Esophagus (tissue), 2 donors: ENCODE measurements at regions not wholly inside any gene's neighbourhood (a gene's known extent, or its start where the extent isn't known, plus 50 kb on each side); places are given as distances from the start of the nearest gene placed in this dataset.

Experiments used
- H3K27ac ChIP-seq, 2 donors: one replicate each; pipeline ENCODE4 v1.5.1; 2013; ENCODE audit warnings: low read depth in 2 of 2, mild to moderate bottlenecking in 2 of 2, inconsistent platforms in 1 of 2, low read length in 1 of 2, moderate library complexity in 1 of 2
- H3K27me3 ChIP-seq, 2 donors: one replicate each; pipeline ENCODE4 v1.6.1; 2013; ENCODE audit warnings: low read length in 2 of 2, control low read depth in 1 of 2, mild to moderate bottlenecking in 1 of 2; ENCODE audit not compliant: insufficient read depth in 2 of 2, control insufficient read depth in 1 of 2
- H3K36me3 ChIP-seq, 2 donors: one replicate each; pipeline ENCODE4 v1.6.1; 2013; ENCODE audit warnings: low read length in 1 of 2; ENCODE audit not compliant: control insufficient read depth in 2 of 2, insufficient read depth in 2 of 2
- H3K4me1 ChIP-seq, 2 donors: one replicate each; pipeline ENCODE4 v1.6.1; 2013; ENCODE audit warnings: low read length in 1 of 2; ENCODE audit not compliant: control insufficient read depth in 2 of 2, insufficient read depth in 2 of 2
- H3K4me3 ChIP-seq, 2 donors: one replicate each; pipeline ENCODE4 v1.5.1; 2013; ENCODE audit warnings: low read length in 2 of 2, mild to moderate bottlenecking in 2 of 2, low read depth in 1 of 2, moderate library complexity in 1 of 2
- H3K9me3 ChIP-seq, 2 donors: one replicate each; pipeline ENCODE4 v1.6.1; 2013; ENCODE audit warnings: mild to moderate bottlenecking in 2 of 2, low read depth in 1 of 2, low read length in 1 of 2, moderate library complexity in 1 of 2; ENCODE audit not compliant: control insufficient read depth in 2 of 2, insufficient read depth in 1 of 2
- WGBS, 2 donors: extraction: QIAGEN DNeasy Blood & Tissue Kit; methylation state at CpG; one replicate each; pipeline ENCODE4 v1.1.7; 2013; 5-methylcytosine and 5-hydroxymethylcytosine counted together
- donor health status: healthy with polysubstance abuse.
- donor health status: Bipolar disorder and iron deficiency.

DNA sequence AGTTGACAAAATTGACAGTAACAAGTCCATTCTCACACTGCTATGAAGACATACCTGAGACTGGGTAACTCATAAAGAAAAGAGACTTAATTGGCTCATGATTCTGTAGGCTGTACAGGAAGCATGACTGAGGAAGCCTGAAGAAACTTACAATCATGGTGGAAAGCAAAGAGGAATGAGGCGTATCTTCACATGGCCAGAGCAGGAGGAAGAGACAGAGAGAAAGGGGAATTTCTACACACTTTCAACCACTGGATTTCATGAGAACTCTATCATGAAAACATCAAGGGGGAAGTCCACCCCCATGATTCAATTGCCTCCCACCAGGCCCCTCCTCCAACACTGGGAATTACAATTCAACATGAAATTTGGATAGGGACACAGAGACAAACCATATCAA, 758.4 kb upstream of the SLITRK1 start:
- no peak overlapping the region for H3K4me3 ChIP-seq
- H3K36me3 ChIP-seq = no peaks in the 10 kb centered on the region
- no peaks in the 10 kb centered on the region for H3K4me1 ChIP-seq
- no peaks in the 10 kb centered on the region for H3K27me3 ChIP-seq
- peaks cover 0 to 3% of the 10 kb centered on the region in 2 donors for H3K9me3 ChIP-seq
- no peak overlapping the region for H3K27ac ChIP-seq
- WGBS, 2 donors = 69 to 93% methylated on average over 1 of the region's 1 CpG

DNA sequence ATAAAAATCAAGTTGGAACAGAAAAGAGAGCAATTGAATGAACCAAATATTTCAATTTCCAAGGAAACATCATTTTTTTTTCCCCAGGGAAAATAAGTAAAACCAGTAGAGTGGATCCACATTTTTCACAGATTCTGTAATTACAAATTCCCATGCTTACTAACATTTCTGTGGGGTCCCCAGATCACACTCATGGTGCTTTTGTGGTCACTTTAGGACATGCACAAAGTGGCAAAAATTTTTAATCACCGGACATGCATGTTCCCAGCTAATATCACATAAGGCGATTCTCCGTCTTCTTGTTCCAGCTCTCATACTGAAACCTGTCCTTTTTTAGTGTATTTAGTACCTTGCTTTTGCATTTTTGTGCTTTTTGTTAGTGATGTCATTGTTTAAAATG, 748.2 kb upstream of the SLITRK1 start:
- Histone ChIP-seq H3K4me1 (no peaks in the 10 kb centered on the region), H3K36me3 (no peaks in the 10 kb centered on the region), H3K27ac (no peak overlapping the region), H3K9me3 (no peaks in the 10 kb centered on the region), H3K27me3 (no peaks in the 10 kb centered on the region), H3K4me3 (no peak overlapping the region)
- WGBS, 2 donors = 96% methylated on average over 3 of the region's 3 CpGs

DNA sequence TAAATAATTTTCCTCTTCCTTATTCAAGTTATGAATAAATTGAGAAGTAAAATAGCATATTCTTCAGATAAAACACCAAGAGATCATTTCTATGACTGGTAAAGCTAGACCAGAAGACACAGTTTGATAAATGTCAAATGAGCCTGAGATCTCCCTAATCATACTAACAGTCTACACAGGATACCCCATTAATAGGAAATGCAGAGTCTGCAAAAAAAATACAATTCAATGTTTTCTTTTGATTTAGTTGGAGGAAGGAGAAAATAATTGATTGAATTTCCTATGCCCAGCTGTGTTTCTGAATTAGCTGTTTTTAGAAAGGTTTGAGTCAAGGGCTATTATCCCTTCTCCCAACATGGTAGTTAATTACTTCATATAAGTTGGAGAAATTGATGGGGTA, 734.6 kb upstream of the SLITRK1 start:
- Histone ChIP-seq H3K9me3 (no peaks in the 10 kb centered on the region), H3K36me3 (no peaks in the 10 kb centered on the region), H3K4me1 (no peaks in the 10 kb centered on the region), H3K27me3 (no peaks in the 10 kb centered on the region), H3K4me3 (no peak overlapping the region), H3K27ac (no peak overlapping the region)

DNA sequence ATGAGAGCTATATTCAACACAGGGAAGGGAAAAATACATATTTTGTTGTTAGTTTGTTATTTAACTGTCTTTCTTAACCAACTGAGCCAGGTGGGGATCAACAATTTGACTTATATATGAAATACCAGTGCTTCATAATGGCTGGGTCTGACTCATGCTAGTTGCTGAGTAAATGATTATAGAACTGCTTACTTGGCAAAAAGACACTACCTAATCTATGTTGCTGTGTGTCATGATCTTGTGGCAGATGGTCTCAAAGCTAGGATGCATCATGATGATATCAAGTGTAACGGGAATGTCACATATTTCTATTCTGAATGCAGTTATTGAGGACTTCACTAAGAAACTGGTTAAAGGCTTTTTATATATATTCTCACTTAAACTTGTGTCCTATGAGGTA, 727.4 kb upstream of the SLITRK1 start:
- Histone ChIP-seq H3K4me1 (no peaks in the 10 kb centered on the region), H3K27me3 (no peaks in the 10 kb centered on the region), H3K27ac (no peak overlapping the region), H3K4me3 (no peak overlapping the region), H3K36me3 (no peaks in the 10 kb centered on the region), H3K9me3 (no peaks in the 10 kb centered on the region)
- 66% methylated on average over 1 of the region's 1 CpG for WGBS, 2 donors

DNA sequence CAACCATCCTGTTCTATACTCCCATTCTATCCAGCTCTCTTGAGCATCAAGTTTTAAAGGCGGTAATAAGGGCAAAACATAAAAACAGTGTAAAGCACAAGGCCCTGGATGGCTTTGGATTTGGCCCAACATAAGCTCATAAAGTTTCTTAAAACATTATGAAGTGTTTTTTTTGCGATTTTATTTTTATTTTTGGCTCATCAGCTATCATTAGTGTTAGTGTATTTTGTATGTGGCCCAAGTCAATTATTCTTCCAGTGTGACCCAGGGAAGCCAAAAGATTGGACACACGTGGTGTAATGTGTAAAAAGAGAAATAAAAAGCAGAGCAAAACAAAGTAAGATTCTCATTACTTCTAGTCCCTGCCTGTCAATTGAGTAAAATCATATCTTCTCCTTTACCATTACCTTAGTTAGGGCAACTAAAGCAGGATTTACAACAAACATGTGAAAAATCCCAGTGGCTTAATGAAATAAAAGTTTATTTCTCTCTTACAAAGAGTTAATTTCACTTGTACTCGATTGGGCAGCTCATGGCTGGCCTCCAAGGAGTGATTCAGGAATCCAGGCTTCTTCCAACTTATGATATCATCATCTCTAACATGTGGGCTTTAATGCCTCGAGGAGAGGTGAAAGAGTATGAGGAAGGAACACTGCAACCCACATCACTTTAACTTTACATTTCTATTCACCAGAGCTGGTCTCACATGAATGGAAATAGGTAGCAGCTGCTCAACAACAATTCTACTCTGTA, 725.2 kb upstream of the SLITRK1 start:
- no peaks in the 10 kb centered on the region for H3K4me1 ChIP-seq
- no peak overlapping the region for H3K4me3 ChIP-seq
- WGBS, 2 donors = 30 to 40% methylated on average over 5 of the region's 5 CpGs
- H3K36me3 ChIP-seq = no peaks in the 10 kb centered on the region
- H3K27ac ChIP-seq = no peak overlapping the region
- H3K27me3 ChIP-seq = no peaks in the 10 kb centered on the region
- no peaks in the 10 kb centered on the region for H3K9me3 ChIP-seq

DNA sequence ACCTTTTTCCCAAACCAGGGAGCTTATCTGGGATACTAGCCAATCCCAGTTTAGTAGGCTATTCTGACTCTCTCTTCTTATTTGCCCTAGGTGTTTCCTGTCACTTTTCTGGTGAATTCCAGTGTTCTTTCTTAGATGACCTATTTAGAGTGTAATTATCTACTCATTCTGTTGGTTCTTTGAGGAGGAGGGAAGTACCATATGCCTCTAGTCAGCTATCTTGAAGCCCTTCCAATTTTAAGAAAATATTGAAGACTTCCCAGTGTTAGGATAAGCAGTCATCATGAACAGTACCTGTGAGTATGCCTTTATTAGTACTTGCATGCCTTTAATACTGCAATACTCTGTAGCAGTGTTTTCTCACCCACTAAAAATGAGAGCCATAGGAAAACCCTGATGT, 724.3 kb upstream of the SLITRK1 start:
- H3K4me3 ChIP-seq = no peak overlapping the region
- H3K9me3 ChIP-seq = no peaks in the 10 kb centered on the region
- no peak overlapping the region for H3K27ac ChIP-seq
- no peaks in the 10 kb centered on the region for H3K27me3 ChIP-seq
- H3K36me3 ChIP-seq = no peaks in the 10 kb centered on the region
- H3K4me1 ChIP-seq = no peaks in the 10 kb centered on the region

DNA sequence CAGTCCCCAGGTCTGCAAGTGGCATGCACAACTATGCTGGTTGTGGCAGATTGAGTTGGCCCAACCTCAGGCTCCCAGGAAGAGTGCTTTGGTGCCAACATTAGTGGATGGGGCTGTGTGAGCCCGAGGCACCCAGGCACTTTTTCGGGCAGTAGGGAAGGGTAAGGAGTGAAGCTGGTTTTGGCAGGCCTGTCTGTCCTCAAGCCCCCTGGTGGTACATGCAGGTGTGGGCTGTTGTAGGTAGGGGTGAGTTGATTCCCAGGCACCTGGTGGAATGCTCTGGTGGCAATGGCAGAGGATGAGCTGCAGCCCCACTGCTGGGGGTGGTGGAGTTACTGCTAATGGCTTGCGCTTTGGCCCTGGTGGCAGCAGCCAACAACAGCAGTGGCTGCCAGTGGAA, 723.7 kb upstream of the SLITRK1 start:
- no peaks in the 10 kb centered on the region for H3K36me3 ChIP-seq
- H3K27ac ChIP-seq = no peak overlapping the region
- no peaks in the 10 kb centered on the region for H3K4me1 ChIP-seq
- H3K27me3 ChIP-seq = no peaks in the 10 kb centered on the region
- no peaks in the 10 kb centered on the region for H3K9me3 ChIP-seq
- H3K4me3 ChIP-seq = no peak overlapping the region
- 90 to 92% methylated on average over 3 of the region's 3 CpGs for WGBS, 2 donors

DNA sequence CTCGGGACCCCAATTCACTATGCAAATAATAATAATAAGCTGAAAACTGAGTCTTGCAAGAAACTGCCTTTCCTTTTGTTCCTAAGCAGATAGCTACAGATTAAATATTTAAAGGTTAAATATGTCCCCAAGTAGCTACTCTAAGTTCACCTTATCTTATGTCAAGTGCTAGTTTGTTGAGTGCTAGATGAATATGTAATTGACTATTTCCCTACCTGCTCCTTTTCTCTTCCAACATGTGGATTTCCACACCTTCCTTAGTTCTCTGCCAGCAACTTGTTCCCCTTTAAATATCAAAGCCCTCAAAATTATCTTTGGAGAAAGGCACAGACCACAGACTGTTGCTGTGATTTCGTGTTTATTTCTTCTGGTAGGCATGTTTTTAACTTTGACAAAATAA, 709.2 kb upstream of the SLITRK1 start:
- no peaks in the 10 kb centered on the region for H3K36me3 ChIP-seq
- H3K27ac ChIP-seq = no peak overlapping the region
- H3K4me3 ChIP-seq = no peak overlapping the region
- H3K4me1 ChIP-seq = no peaks in the 10 kb centered on the region
- no peaks in the 10 kb centered on the region for H3K9me3 ChIP-seq
- 49 to 55% methylated on average over 2 of the region's 2 CpGs for WGBS, 2 donors
- no peaks in the 10 kb centered on the region for H3K27me3 ChIP-seq

DNA sequence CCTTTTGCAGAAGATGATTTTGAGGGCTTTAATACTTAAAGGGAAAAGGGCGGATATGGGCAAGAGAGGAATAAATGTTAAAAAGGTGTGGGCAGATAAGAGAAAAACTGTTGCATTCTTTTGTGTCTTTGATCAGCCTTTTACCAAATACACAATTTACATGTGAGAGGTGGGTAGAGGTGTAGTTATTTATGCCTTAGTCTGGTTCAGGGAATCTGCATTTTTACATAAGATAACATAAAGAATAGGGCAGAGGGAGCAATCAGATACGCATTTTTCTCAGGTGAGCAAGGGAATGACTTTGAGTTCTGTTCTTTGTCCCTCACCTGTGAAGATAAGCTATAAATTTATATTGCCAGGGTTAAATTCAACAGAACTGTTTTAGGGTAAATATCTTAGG, 708.4 kb upstream of the SLITRK1 start:
- WGBS, 2 donors = 77 to 86% methylated on average over 2 of the region's 2 CpGs
- Histone ChIP-seq H3K27me3 (no peaks in the 10 kb centered on the region), H3K36me3 (no peaks in the 10 kb centered on the region), H3K9me3 (no peaks in the 10 kb centered on the region), H3K27ac (no peak overlapping the region), H3K4me1 (no peaks in the 10 kb centered on the region), H3K4me3 (no peak overlapping the region)

DNA sequence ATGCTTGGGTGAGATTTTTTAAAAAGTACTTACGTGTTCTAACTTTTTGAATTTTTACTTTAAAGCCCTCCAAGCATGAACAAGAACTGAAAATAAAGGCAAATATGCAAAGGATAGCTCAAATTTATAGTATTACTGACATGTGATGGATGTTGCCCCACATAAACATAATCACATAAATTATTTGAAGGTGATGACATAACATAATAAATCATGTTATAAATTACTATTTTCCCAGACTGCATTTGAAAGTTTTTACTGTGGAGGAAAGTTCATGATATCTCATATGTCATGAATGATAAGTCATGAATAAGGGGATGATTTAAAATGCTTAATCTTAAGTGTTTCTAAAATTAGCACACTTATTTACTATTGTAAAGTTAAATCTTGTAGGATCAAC, 705.7 kb upstream of the SLITRK1 start:
- 52 to 69% methylated on average over 1 of the region's 1 CpG for WGBS, 2 donors
- no peak overlapping the region for H3K4me3 ChIP-seq
- H3K4me1 ChIP-seq = no peaks in the 10 kb centered on the region
- H3K27me3 ChIP-seq = no peaks in the 10 kb centered on the region
- H3K36me3 ChIP-seq = no peaks in the 10 kb centered on the region
- H3K27ac ChIP-seq = no peak overlapping the region
- H3K9me3 ChIP-seq = no peaks in the 10 kb centered on the region
